GM19397 (cell line): ENCODE measurements at regions not wholly inside any gene's neighbourhood (a gene's known extent, or its start where the extent isn't known, plus 50 kb on each side); places are given as distances from the start of the nearest gene placed in this dataset.

Source experiments
- ATAC-seq: cut with Tn5 transposase; IDR thresholded peaks from one replicate; pipeline ENCODE4 v1.9.1; 2021; ENCODE audit warnings: mild to moderate bottlenecking, moderate library complexity; ENCODE audit not compliant: unreplicated experiment

DNA sequence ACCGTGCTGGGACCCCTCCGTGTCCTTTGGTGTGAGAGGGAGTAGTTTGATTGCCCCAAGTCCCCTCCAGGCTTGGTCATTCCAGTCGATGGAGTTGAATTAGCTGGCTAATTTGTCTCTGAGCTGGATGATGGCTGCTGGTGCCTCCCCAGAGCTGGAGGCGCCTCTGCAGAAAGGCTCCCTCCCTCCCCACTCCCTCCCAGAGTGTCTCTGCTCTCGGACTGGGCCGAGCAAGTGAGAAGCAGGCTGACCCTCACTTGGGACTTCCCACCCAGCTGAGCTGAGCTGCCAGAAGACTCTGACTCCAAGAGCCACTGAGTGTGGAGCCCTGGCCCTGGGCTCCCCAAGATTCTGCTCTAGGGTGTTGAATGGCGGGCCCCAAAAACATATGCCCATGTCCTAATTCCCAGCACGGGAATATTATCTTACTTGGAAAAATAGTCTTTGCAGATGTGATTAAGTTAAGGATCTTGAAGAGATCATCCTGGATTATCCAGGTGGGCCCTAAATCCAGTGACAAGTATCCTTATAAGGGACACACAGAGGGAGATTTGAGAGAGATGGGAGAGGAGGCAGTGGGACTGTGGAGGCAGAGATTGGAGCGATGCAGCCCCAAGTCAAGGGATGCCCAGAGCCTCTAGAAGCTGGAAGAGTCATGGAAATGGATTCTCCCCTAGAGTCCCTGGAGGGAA is 60.7 kb upstream of the TLE3 start:
- no peak for ATAC-seq

- ATAC-seq = no peak
These were observed 59.1 kb upstream of the TLE3 start for GRCh38 chr15:70156671-70157271.

DNA sequence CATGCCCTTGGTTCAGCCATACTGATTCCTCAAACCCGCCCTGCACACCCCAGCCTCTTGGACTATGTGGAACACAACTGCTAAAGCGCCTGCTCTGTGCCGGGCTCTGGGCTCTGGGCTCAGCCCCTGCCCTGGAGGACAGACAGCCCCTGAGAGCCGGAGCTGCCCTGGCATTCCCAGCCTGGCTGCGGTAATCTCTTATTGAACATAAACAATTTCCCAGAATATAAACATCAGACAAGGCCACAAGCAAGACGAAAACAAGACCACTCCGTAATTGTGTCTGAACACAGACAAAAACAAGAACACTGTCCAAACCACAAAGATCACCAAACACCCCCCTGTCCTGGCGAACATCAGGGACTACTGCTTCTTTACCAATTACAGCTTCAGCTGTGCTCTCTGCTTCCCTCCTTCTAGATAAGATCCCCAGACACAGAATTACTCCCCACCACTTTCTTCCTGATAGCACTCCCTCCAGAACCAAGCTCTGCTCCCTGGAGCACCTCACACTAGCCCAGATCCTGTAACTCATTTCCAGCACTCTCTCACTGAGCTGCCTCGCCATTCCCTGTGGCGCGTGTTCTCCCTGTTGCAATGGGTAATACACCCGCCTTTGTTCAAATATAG is 57.1 kb upstream of the TLE3 start:
- ATAC-seq = no peak

GRCh38 chr15:70153921-70154717 is 56.4 kb upstream of the TLE3 start:
- ATAC-seq = no peak

GRCh38 chr15:70152070-70152480 is 54.4 kb upstream of the TLE3 start:
- no peak for ATAC-seq

DNA sequence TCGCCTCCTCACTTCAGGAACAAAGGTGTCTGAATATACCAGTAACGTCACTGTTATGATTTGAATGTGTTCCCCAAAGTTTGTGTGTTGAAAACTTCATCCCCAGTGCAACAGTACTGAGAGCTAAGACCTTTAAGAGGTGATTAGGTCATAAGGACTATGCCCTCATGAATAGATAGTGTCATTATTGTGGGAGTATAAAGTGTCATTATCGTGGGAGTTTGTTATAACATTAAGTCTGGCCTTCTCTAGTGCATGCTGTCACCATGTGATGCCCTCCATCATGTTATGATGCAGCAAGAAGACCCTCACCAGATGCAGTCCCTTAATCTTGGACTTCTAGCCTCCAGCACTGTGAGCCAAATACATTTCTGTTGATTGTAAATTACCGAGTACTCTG is 53.7 kb upstream of the TLE3 start:
- ATAC-seq = no peak

- ATAC-seq = no peak
These were observed 53.3 kb upstream of the TLE3 start for GRCh38 chr15:70151003-70151402.

DNA sequence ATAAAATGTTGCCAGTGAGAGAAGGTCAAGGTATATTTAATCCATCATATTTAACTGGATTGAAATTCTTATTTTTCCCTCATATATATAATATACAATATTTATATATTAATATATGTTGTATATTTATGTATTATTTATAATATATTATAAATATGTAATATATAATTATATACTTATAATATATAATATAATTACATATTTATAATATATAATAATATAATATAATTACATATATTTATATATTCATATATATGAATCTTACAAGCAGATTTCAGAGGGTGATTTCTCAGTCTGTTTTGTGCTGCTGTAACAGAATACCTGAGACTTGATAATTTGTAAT is 52.7 kb upstream of the TLE3 start:
- no peak for ATAC-seq

- no peak for ATAC-seq
These were observed 52.1 kb upstream of the TLE3 start for GRCh38 chr15:70149667-70150404.

GRCh38 chr15:70147778-70148177 is 50.1 kb upstream of the TLE3 start:
- no peak for ATAC-seq
